Keratinocyte (primary cell): ENCODE measurements at regions not wholly inside any gene's neighbourhood (a gene's known extent, or its start where the extent isn't known, plus 50 kb on each side); places are given as distances from the start of the nearest gene placed in this dataset.

Source experiments
- EZH2 ChIP-seq: IDR thresholded peaks from one replicate; pipeline ENCODE4 v1.6.1; 2012; ENCODE audit warnings: inconsistent platforms, mild to moderate bottlenecking, low read length, moderate library complexity
- TF ChIP-seq, protein P1 (sequence below), 3 experiments: IDR thresholded peaks in 1 of 3; conservative IDR thresholded peaks in 1 of 3; optimal IDR thresholded peaks in 1 of 3; 2 replicates in 2 of 3; 3 replicates in 1 of 3; pipeline versions ENCODE3 to v1.5.1; 2011; ENCODE audit warnings: low read length in 3 of 3, mild to moderate bottlenecking in 3 of 3, moderate library complexity in 2 of 3, control low read depth in 1 of 3, inconsistent platforms in 1 of 3; ENCODE audit not compliant: insufficient read depth in 2 of 3; ENCODE audit errors: extremely low read depth in 1 of 3

DNA sequence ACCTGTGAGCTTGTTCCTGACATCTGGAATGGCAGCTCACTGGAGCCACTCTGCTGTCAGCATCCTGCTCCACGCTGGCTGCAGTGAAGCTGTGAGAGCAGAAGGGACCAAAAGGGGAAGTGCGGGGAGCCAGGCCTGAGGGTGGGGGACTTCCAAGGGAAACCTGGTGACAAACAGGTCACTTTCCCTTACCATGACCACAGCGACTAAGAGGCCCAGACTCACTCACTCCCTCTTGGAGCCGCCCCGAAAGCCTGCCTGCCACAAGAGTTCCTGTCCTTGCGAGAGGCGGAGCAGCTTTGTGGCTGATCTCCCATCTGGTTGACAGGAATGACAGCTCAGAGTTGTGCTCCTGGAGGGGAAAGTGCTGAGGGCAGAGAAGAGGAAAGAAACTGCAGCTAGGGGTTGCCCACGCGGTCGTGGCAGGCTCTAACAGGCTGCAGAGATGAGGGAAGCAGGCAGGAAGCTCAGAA lies 183.8 kb upstream of the NTM start:
- TF ChIP-seq EZH2 = no peak
- TF ChIP-seq, protein P1, sequence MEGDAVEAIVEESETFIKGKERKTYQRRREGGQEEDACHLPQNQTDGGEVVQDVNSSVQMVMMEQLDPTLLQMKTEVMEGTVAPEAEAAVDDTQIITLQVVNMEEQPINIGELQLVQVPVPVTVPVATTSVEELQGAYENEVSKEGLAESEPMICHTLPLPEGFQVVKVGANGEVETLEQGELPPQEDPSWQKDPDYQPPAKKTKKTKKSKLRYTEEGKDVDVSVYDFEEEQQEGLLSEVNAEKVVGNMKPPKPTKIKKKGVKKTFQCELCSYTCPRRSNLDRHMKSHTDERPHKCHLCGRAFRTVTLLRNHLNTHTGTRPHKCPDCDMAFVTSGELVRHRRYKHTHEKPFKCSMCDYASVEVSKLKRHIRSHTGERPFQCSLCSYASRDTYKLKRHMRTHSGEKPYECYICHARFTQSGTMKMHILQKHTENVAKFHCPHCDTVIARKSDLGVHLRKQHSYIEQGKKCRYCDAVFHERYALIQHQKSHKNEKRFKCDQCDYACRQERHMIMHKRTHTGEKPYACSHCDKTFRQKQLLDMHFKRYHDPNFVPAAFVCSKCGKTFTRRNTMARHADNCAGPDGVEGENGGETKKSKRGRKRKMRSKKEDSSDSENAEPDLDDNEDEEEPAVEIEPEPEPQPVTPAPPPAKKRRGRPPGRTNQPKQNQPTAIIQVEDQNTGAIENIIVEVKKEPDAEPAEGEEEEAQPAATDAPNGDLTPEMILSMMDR (optimal IDR thresholded peaks at IDR 0.05 in 1 of 3, IDR thresholded peaks at IDR 0.05 in 1 of 3, conservative IDR thresholded peaks at IDR 0.05 in 1 of 3; ENCODE audit: extremely low read depth in 1 of 3, insufficient read depth in 2 of 3, low read length in 3 of 3) = no peak
